SK-N-SH treated with all-trans-retinoic acid at 6 μM for 48 hours (cell line): ENCODE measurements at regions not wholly inside any gene's neighbourhood (a gene's known extent, or its start where the extent isn't known, plus 50 kb on each side); places are given as distances from the start of the nearest gene placed in this dataset.

ENCODE experiments used
- ATAC-seq: fragments of 200-7000 bp; cut with Tn5 transposase; 3 replicates; pipeline ENCODE4 v1.9.1; 2020; ENCODE audit warnings: mild to moderate bottlenecking, moderate library complexity
- ARNTL ChIP-seq: fragments of 450-650 bp; formaldehyde crosslinking; IDR thresholded peaks from 2 replicates; pipeline ENCODE4 v1.5.0; 2020; ENCODE audit warnings: low read depth, mild to moderate bottlenecking, moderate library complexity, borderline replicate concordance
- BACH2 ChIP-seq: fragments of 250-450 bp; sonication (Bioruptor Pico); IDR thresholded peaks from 2 replicates; pipeline ENCODE4 v1.9.0; 2021; ENCODE audit warnings: mild to moderate bottlenecking, borderline replicate concordance
- CSDC2 ChIP-seq: fragments of 250-450 bp; sonication (Bioruptor Pico); IDR thresholded peaks from 2 replicates; pipeline ENCODE4 v1.5.0; 2020; ENCODE audit warnings: mild to moderate bottlenecking, moderate library complexity
- CSRNP3 ChIP-seq: fragments of 250-450 bp; sonication (Bioruptor Pico); IDR thresholded peaks from 2 replicates; pipeline ENCODE4 v1.5.1; 2021; ENCODE audit warnings: mild to moderate bottlenecking, moderate library complexity
- ESRRG ChIP-seq: fragments of 250-450 bp; sonication (Bioruptor Pico); IDR thresholded peaks from 2 replicates; pipeline ENCODE4 v1.6.1; 2021; ENCODE audit warnings: mild to moderate bottlenecking
- GLIS3 ChIP-seq: fragments of 250-450 bp; sonication (Bioruptor Pico); IDR thresholded peaks from 2 replicates; pipeline ENCODE4 v1.5.0; 2020; ENCODE audit warnings: mild to moderate bottlenecking, moderate library complexity
- OSR1 ChIP-seq: fragments of 250-450 bp; sonication (Bioruptor Pico); IDR thresholded peaks from 2 replicates; pipeline ENCODE4 v1.8.0; 2022; ENCODE audit warnings: moderate library complexity, mild to moderate bottlenecking, inconsistent platforms
- POU6F1 ChIP-seq: fragments of 250-450 bp; sonication (Bioruptor Pico); IDR thresholded peaks from 2 replicates; pipeline ENCODE4 v1.8.0; 2021; ENCODE audit warnings: low read depth, mild to moderate bottlenecking, moderate library complexity, borderline replicate concordance
- PPARA ChIP-seq: fragments of 250-450 bp; sonication (Bioruptor Pico); IDR thresholded peaks from 2 replicates; pipeline ENCODE4 v1.5.0; 2020; ENCODE audit warnings: mild to moderate bottlenecking, borderline replicate concordance
- RARB ChIP-seq: fragments of 250-450 bp; sonication (Bioruptor Pico); IDR thresholded peaks from 2 replicates; pipeline ENCODE4 v1.8.0; 2021; ENCODE audit warnings: mild to moderate bottlenecking, moderate library complexity
- SNAI2 ChIP-seq: fragments of 250-450 bp; sonication (Bioruptor Pico); IDR thresholded peaks from 2 replicates; pipeline ENCODE4 v1.5.0; 2020; ENCODE audit warnings: mild to moderate bottlenecking, moderate library complexity
- TCF4 ChIP-seq: fragments of 250-450 bp; sonication (Bioruptor Pico); IDR thresholded peaks from 2 replicates; pipeline ENCODE4 v1.8.0; 2021; ENCODE audit warnings: mild to moderate bottlenecking, moderate library complexity, borderline replicate concordance
- TSHZ2 ChIP-seq: fragments of 250-450 bp; sonication (Bioruptor Pico); IDR thresholded peaks from 2 replicates; pipeline ENCODE4 v1.5.0; 2020; ENCODE audit warnings: mild to moderate bottlenecking, moderate library complexity
- ZC3H10 ChIP-seq: fragments of 250-450 bp; sonication (Bioruptor Pico); IDR thresholded peaks from 2 replicates; pipeline ENCODE4 v1.5.1; 2021; ENCODE audit warnings: mild to moderate bottlenecking, moderate library complexity
- ZFP30 ChIP-seq: fragments of 450-650 bp; formaldehyde crosslinking; IDR thresholded peaks from 2 replicates; pipeline ENCODE4 v1.5.0; 2022; ENCODE audit warnings: mild to moderate bottlenecking, moderate library complexity
- ZNF565 ChIP-seq: fragments of 450-650 bp; formaldehyde crosslinking; conservative IDR thresholded peaks from 2 replicates; pipeline ENCODE4 v1.5.0; 2020; ENCODE audit warnings: low read depth, mild to moderate bottlenecking, moderate library complexity
- ZNF8 ChIP-seq: fragments of 450-650 bp; formaldehyde crosslinking; IDR thresholded peaks from 2 replicates; pipeline ENCODE4 v1.5.0; 2020; ENCODE audit warnings: mild to moderate bottlenecking, moderate library complexity
- TF ChIP-seq, protein P1 (sequence below): fragments of 250-450 bp; sonication (Bioruptor Pico); IDR thresholded peaks from 2 replicates; pipeline ENCODE4 v1.8.0; 2020; ENCODE audit warnings: mild to moderate bottlenecking, moderate library complexity, borderline replicate concordance
- TF ChIP-seq, protein P2 (sequence below): fragments of 250-450 bp; sonication (Bioruptor Pico); IDR thresholded peaks from 2 replicates; pipeline ENCODE4 v1.5.1; 2020; ENCODE audit warnings: low read depth, mild to moderate bottlenecking, moderate library complexity

DNA sequence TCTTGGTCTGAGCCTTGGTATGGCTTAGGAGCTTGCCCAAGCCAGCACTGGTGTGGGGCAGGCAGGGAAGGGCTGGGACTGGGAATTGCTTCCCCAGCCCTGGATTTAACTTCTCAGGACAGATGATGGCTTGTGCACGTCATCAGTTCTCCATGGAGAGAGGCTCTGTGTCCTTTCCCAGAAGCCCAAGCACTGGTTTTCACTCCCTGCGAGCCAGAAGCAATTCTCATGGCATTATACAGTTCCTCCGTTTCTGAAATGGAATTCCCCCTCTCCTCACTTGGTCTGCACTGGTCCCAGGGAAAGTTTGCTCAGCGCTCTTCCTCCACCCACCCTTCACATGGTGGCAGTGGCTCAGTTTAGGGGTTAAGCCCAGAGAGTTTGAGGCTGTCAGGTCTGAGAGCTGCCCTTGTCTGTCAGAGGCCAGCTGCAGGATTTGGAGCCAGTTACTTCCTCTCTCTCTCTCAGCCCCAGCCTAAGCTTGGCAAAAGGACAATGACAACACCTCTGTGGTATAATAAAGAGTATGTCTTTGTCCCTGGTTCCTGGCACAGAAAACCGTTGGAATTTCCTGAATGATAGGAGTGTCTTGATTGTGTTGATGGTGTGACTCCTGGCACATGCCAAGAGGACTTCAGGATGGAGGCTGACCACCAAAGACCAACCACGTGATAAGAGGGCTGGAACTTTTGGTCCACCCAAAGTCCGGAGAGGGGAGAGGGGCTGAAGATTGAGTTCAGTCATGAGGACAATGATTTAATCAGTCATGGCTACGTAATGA is 219.6 kb upstream of the TNRC6C start:
- TF ChIP-seq RARB (CRISPR knock-in tag) (no peak), ZNF8 (no peak), POU6F1 (CRISPR knock-in tag) (no peak), CSRNP3 (no peak), ESRRG (CRISPR knock-in tag) (no peak), BACH2 (no peak), GLIS3 (CRISPR knock-in tag) (no peak)
- TF ChIP-seq, protein P1, sequence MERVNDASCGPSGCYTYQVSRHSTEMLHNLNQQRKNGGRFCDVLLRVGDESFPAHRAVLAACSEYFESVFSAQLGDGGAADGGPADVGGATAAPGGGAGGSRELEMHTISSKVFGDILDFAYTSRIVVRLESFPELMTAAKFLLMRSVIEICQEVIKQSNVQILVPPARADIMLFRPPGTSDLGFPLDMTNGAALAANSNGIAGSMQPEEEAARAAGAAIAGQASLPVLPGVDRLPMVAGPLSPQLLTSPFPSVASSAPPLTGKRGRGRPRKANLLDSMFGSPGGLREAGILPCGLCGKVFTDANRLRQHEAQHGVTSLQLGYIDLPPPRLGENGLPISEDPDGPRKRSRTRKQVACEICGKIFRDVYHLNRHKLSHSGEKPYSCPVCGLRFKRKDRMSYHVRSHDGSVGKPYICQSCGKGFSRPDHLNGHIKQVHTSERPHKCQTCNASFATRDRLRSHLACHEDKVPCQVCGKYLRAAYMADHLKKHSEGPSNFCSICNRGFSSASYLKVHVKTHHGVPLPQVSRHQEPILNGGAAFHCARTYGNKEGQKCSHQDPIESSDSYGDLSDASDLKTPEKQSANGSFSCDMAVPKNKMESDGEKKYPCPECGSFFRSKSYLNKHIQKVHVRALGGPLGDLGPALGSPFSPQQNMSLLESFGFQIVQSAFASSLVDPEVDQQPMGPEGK, result no peak
- no peak for ATAC-seq

DNA sequence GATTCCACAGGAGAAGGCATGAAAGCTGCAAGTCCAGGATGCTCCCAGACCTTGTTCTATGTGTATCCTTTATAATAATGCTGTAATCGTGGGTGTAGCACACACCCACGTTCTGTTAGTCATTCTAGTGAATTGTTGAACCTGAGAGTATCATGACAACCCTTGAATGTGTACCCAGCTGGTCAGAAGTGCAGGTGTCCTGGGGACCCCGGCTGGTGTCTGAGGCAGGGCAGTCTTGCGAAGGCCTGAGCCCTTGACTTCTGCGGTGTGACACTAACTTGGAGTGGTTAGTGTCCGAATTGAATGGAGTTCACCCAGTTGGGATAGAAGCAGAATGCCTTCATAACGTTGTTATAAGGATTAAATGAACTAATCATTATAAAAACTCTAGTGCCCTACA is 218.0 kb upstream of the TNRC6C start:
- TF ChIP-seq SNAI2 (CRISPR knock-in tag), result no peak
- no peak for TF ChIP-seq ZC3H10 (CRISPR knock-in tag)
- TF ChIP-seq POU6F1 (CRISPR knock-in tag), result no peak
- TF ChIP-seq BACH2, result no peak
- TF ChIP-seq OSR1 (CRISPR knock-in tag), result no peak
- no peak for TF ChIP-seq ARNTL (CRISPR knock-in tag)
- TF ChIP-seq PPARA, result no peak
- TF ChIP-seq, protein P2, sequence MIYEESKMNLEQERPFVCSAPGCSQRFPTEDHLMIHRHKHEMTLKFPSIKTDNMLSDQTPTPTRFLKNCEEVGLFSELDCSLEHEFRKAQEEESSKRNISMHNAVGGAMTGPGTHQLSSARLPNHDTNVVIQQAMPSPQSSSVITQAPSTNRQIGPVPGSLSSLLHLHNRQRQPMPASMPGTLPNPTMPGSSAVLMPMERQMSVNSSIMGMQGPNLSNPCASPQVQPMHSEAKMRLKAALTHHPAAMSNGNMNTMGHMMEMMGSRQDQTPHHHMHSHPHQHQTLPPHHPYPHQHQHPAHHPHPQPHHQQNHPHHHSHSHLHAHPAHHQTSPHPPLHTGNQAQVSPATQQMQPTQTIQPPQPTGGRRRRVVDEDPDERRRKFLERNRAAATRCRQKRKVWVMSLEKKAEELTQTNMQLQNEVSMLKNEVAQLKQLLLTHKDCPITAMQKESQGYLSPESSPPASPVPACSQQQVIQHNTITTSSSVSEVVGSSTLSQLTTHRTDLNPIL (CRISPR knock-in tag), result no peak
- no peak for TF ChIP-seq TCF4 (CRISPR knock-in tag)
- no peak for TF ChIP-seq ZNF8
- TF ChIP-seq ZFP30 (CRISPR knock-in tag), result no peak
- no peak for TF ChIP-seq CSRNP3
- no peak for TF ChIP-seq ESRRG (CRISPR knock-in tag)
- TF ChIP-seq ZNF565 (CRISPR knock-in tag), result no peak
- no peak for ATAC-seq

DNA sequence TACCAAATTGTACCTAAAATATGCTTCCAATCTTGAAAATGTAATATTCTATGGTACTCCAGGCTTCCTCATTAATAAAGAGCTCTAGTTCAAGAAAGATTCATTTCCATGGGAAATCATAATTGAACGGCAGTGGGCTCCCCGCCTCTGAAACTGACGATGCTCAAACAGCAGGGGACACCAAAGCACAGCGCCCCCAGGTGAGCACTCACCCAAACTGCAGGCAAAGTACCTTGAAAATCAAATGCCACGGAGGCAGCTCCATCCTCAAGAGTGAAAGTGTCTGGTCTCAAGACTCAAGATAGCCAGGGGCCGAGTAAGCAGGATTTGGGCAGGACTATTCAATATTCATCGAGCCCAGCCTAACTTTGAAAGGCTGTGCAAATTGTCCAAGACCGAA is 217.4 kb upstream of the TNRC6C start:
- TF ChIP-seq TSHZ2 (CRISPR knock-in tag) (no peak), POU6F1 (CRISPR knock-in tag) (no peak), CSDC2 (CRISPR knock-in tag) (no peak)
- TF ChIP-seq, protein P2 (CRISPR knock-in tag), result no peak

More for the DNA sequence above, 217.4 kb upstream of the TNRC6C start:
- ATAC-seq, result no peak
